DOHH2 (cell line): ENCODE measurements at regions not wholly inside any gene's neighbourhood (a gene's known extent, or its start where the extent isn't known, plus 50 kb on each side); places are given as distances from the start of the nearest gene placed in this dataset.

Source experiments
- CTCF ChIP-seq: fragments of 200-600 bp; sonication (generic); IDR thresholded peaks from one replicate; pipeline ENCODE4 v1.5.1; 2014; ENCODE audit warnings: antibody characterized with exemption, mild to moderate bottlenecking, low read depth, low read length; ENCODE audit not compliant: poor library complexity, severe bottlenecking
- EZH2phosphoT487 ChIP-seq: fragments of 200-600 bp; sonication (generic); IDR thresholded peaks from 2 replicates; pipeline ENCODE4 v1.6.1; 2017; ENCODE audit warnings: borderline replicate concordance, mild to moderate bottlenecking, antibody characterized with exemption, low read length, moderate library complexity, mixed read lengths

GRCh38 chr2:123609077-123609476 lies 416.0 kb upstream of the CNTNAP5 start:
- TF ChIP-seq EZH2phosphoT487 (no peak), CTCF (no peak)
